ENCODE measurements at regions not wholly inside any gene's neighbourhood (a gene's known extent, or its start where the extent isn't known, plus 50 kb on each side); places are given as distances from the start of the nearest gene placed in this dataset.

- peaks cover 1% of the 10 kb centered on the region for H3K27me3 Mint-ChIP-seq (ENCODE audit: unreplicated experiment)
- H3K36me3 Mint-ChIP-seq (ENCODE audit: unreplicated experiment): no peaks in the 10 kb centered on the region
- TF ChIP-seq CTCF (IDR thresholded peaks at IDR 0.05; ENCODE audit: partially characterized antibody, unreplicated experiment): no peak
- no peak for DNase-seq
- H3K4me1 Mint-ChIP-seq (ENCODE audit: low read depth, unreplicated experiment): peaks cover 5% of the 10 kb centered on the region
- peaks cover 2% of the 10 kb centered on the region for H3K9me3 Mint-ChIP-seq (ENCODE audit: unreplicated experiment)
- H3K4me3 Mint-ChIP-seq (ENCODE audit: unreplicated experiment): no peak overlapping the region
- no peak overlapping the region for H3K27ac Mint-ChIP-seq (ENCODE audit: unreplicated experiment)
These were observed 277.3 kb downstream of the VRK1 start for GRCh38 chr14:97074456-97074855.

- no peak for TF ChIP-seq CTCF (IDR thresholded peaks at IDR 0.05; ENCODE audit: partially characterized antibody, unreplicated experiment)
- peaks cover 2% of the 10 kb centered on the region for H3K9me3 Mint-ChIP-seq (ENCODE audit: unreplicated experiment)
- H3K27me3 Mint-ChIP-seq (ENCODE audit: unreplicated experiment): peaks cover under 1% of the 10 kb centered on the region
- no peaks in the 10 kb centered on the region for H3K36me3 Mint-ChIP-seq (ENCODE audit: unreplicated experiment)
- peaks cover 5% of the 10 kb centered on the region for H3K4me1 Mint-ChIP-seq (ENCODE audit: low read depth, unreplicated experiment)
- no peak overlapping the region for H3K27ac Mint-ChIP-seq (ENCODE audit: unreplicated experiment)
- no peak for DNase-seq
- H3K4me3 Mint-ChIP-seq (ENCODE audit: unreplicated experiment): no peak overlapping the region
These were observed 277.7 kb downstream of the VRK1 start for GRCh38 chr14:97074856-97075255.

GRCh38 chr14:97077253-97077653 is 280.1 kb downstream of the VRK1 start:
- H3K4me3 Mint-ChIP-seq (ENCODE audit: unreplicated experiment): no peak overlapping the region
- H3K36me3 Mint-ChIP-seq (ENCODE audit: unreplicated experiment): no peaks in the 10 kb centered on the region
- H3K27ac Mint-ChIP-seq (ENCODE audit: unreplicated experiment): no peak overlapping the region
- H3K27me3 Mint-ChIP-seq (ENCODE audit: unreplicated experiment): no peaks in the 10 kb centered on the region
- H3K4me1 Mint-ChIP-seq (ENCODE audit: low read depth, unreplicated experiment): peaks cover 1% of the 10 kb centered on the region
- no peak for TF ChIP-seq CTCF (IDR thresholded peaks at IDR 0.05; ENCODE audit: partially characterized antibody, unreplicated experiment)
- DNase-seq: no peak
- H3K9me3 Mint-ChIP-seq (ENCODE audit: unreplicated experiment): peaks cover 2% of the 10 kb centered on the region

- DNase-seq: no peak
- Mint-ChIP-seq H3K27me3 (ENCODE audit: unreplicated experiment) (no peaks in the 10 kb centered on the region), H3K9me3 (ENCODE audit: unreplicated experiment) (peaks cover 2% of the 10 kb centered on the region), H3K4me1 (ENCODE audit: low read depth, unreplicated experiment) (peaks cover 1% of the 10 kb centered on the region), H3K4me3 (ENCODE audit: unreplicated experiment) (no peak overlapping the region), H3K36me3 (ENCODE audit: unreplicated experiment) (no peaks in the 10 kb centered on the region), H3K27ac (ENCODE audit: unreplicated experiment) (no peak overlapping the region)
- no peak for TF ChIP-seq CTCF (IDR thresholded peaks at IDR 0.05; ENCODE audit: partially characterized antibody, unreplicated experiment)
These were observed 280.5 kb downstream of the VRK1 start for GRCh38 chr14:97077687-97078086.

- Mint-ChIP-seq H3K36me3 (ENCODE audit: unreplicated experiment) (no peaks in the 10 kb centered on the region), H3K27me3 (ENCODE audit: unreplicated experiment) (no peaks in the 10 kb centered on the region), H3K9me3 (ENCODE audit: unreplicated experiment) (peaks cover 2% of the 10 kb centered on the region), H3K4me3 (ENCODE audit: unreplicated experiment) (no peak overlapping the region), H3K4me1 (ENCODE audit: low read depth, unreplicated experiment) (no peaks in the 10 kb centered on the region), H3K27ac (ENCODE audit: unreplicated experiment) (no peak overlapping the region)
- DNase-seq: no peak
- no peak for TF ChIP-seq CTCF (IDR thresholded peaks at IDR 0.05; ENCODE audit: partially characterized antibody, unreplicated experiment)
These were observed 283.8 kb downstream of the VRK1 start for GRCh38 chr14:97080991-97081390.
